ENCODE measurements at regions not wholly inside any gene's neighbourhood (a gene's known extent, or its start where the extent isn't known, plus 50 kb on each side); places are given as distances from the start of the nearest gene placed in this dataset.

DNA sequence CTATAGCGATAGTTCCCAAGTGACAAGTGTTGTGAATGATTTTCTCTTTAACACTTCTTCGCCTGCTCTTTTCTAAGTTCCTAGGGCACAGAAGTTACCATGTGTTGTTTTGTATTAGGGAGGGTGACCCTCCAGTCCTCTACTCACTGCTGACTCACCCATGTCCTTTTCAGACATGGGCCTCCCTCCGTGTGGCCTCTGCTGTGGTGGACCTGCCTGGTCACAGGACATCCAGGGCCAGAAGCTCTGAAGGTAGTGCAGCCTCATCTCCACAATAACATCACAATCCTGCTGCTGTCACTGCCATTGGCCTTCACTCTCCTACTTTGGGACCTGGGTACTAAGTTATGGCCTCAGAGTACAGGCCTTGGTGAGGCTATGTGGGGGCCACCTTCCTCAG lies 87.1 kb upstream of the TNFAIP3 start:
- DNase-seq (ENCODE audit: low spot score), result no peak

DNA sequence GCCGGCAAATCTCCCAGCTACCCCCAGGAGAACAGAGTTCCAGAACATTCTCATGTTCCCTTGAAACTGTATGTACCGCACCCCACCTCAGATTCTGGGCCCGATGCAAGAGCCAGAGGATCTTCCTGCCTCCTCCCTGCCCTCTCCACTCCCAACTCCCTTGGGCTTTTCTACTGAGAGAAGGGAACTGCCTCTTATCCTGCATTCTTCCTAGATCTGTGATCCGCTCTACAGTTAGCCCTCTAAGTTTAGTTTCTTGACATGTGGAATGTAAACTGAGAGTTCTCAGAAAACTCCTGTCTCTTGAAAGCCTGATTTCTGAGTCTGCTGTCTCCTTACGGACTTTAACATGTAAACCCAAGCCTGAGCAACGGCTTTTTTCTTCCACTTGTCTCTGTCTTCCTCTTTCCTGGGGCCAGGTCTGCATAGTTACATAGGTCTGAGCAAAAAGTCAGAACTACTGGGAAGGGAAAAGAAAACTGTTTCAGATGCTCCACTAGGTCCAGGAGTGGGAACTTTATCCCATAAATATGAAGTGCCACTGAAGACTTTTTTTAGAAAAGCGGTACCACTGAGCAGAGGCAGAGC lies 86.5 kb upstream of the TNFAIP3 start:
- DNase-seq (ENCODE audit: low spot score), result no peak

DNA sequence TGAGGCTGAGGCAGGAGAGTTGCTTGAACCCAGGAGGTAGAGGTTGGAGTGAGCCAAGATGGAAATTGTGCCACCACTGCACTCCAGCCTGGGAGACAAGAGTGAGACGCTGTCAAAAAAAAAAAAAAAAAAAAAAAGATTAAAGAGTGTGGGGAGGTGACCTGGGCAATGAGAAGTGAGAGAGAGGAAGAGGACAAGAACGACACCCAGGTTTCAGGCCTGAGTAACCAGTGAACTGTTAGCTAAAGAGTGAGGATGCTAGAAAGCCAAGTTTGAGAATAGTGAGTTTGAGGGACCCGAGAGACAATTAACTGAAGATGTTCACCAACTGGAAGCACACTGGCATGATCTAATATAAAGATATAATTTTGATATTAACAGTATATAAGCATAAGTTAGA lies 85.4 kb upstream of the TNFAIP3 start:
- no peak for DNase-seq (ENCODE audit: low spot score)

DNA sequence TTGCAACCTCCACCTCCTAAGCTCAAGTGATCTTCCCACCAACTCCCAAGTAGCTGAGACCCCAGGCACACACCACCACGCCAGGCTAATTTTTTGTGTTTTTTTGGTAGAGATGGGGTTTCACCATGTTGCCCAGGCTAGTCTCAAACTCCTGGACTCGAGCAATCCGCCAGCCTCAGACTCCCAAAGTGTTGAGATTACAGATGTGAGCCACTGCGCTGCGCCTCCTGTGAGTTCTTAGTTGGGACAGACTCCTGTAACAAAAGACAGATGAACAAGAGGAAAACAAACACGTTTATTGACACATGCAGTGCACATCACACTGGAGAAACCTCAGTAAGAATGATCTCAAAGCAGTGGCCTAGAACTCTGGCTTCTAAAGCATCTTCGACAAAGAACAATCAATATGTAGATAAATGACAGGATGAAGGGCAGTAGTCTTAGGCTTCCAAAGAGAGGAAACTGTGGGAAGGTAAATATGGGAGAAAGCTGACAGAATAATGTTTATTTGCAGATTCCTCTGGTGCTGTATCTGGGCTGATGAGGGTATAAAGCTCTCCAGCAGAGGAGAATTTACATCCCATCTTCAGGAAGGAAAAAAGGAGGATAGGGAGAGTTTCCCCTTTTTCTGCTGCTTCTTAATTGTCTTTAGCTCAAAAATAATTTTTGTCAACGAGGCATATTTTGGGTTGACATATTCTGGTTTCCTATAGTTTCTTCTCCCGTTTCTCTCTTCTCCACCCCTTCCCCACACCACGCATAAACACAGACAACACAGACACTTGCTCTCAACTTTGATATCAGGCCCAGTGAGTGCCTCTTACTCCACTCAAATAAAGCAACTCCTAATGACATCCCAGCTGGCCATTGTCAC lies 84.7 kb upstream of the TNFAIP3 start:
- DNase-seq (ENCODE audit: low spot score), result no peak

DNA sequence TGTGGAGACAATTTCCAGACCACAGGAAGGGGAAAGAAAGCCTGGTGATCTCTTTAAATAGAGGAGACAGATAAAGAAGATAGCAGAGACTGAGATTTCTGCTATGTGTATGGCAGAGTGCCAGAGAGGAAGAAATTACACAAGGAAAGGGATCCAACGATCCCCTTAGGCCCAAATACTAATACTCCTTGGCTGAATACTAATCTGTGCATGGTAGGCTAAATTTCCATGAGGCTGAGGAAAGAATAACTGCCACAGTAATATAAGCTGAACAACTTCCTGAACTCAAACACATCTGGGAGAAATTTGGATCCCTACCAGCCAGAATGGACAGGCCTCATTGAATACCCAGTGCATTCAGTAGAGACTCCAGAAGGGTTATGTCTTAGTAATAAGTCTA lies 83.3 kb upstream of the TNFAIP3 start:
- no peak for DNase-seq (ENCODE audit: low spot score)

DNA sequence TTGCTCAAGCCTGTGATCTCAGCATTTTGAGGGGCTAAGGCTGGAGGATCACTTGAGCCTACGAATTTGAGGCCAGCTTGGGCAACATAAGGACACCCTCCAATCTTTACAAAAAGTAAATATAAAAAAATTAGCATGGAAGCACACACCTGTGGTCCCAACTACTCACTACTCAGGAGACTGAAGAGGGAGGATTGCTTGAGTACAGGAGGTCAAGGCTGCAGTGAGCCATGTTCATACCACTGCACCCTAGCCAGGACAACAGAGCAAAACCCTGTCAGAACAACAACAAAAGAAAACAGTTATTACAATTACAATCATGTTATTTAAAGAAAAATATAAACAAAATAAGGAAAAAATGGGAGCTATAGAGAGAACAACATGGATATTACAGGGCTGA lies 82.5 kb upstream of the TNFAIP3 start:
- no peak for DNase-seq (ENCODE audit: low spot score)

DNA sequence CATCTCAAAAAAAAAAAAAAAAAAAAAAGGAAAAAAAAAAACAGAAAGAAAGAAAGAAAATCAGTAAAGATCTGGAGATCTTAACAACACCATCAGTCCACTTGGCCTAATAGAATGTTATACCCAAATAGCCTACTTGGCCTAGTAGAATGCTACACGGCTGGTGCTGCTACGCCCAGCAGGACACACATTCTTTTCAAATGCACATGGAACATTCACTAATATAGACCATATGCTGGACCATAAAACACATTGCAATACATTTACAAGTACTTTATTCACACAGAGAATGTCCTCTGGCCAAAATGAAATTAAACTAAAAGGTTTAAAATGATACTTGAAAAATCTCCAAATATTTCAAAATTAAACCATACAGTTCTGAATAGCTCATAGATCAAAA lies 80.0 kb upstream of the TNFAIP3 start:
- no peak for DNase-seq (ENCODE audit: low spot score)

DNA sequence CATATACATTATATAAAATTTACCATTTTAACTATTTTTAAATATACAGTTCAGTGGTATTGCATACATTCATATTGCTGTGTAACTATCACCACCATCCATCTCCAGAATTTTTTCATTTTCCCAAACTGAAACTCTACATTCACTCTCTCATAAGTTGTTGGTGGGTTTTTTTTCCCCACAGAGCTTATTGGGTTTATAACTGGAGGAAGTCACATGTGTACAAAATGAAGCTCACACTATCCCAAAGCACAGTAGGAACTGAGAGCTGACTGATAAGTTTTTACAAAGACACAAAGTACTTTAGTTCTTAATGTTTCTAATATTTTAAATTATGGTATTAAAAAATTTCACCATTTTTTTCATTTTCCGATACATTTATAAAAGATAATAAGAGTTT lies 78.8 kb upstream of the TNFAIP3 start:
- DNase-seq (ENCODE audit: low spot score), result no peak

DNA sequence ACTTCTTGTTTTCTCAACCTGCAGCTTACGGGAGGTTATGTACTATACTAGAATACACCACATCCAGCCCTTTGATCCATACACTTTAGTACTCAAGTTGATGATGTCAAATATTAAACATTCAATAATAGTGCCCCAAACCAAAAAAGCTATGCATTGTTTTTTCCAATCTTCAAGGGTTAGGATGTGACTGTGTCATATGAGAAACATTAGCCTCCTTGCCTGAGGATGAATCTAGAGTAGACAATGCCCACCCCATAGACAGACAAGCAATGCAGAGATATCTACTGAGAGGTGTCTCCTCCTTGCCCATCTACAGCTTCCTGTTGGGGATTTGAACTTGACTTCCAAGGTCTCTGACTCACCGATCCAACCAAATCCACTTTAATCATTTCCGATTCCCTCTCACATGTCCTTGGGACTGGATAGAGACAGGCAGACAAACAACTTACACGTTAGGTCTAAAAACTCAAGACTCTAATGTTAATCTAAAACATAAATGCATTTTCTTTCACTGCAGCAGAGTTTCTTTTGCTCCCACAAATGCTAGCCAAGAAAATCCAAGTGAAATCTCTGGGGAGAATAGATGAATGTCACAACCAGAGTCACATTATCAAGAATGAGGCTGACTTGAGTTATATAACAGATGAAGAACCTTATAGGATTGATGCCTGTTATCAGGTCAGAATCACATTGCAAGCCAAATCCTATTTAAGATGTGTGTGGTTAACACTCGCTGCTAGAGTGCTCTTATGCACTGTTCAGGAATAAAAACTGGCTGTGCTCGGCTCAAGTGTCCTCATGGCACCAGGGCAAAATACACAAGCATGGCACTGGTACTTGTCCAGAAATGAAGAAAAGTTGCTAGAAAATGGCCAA lies 75.5 kb upstream of the TNFAIP3 start:
- DNase-seq (ENCODE audit: low spot score), result no peak

DNA sequence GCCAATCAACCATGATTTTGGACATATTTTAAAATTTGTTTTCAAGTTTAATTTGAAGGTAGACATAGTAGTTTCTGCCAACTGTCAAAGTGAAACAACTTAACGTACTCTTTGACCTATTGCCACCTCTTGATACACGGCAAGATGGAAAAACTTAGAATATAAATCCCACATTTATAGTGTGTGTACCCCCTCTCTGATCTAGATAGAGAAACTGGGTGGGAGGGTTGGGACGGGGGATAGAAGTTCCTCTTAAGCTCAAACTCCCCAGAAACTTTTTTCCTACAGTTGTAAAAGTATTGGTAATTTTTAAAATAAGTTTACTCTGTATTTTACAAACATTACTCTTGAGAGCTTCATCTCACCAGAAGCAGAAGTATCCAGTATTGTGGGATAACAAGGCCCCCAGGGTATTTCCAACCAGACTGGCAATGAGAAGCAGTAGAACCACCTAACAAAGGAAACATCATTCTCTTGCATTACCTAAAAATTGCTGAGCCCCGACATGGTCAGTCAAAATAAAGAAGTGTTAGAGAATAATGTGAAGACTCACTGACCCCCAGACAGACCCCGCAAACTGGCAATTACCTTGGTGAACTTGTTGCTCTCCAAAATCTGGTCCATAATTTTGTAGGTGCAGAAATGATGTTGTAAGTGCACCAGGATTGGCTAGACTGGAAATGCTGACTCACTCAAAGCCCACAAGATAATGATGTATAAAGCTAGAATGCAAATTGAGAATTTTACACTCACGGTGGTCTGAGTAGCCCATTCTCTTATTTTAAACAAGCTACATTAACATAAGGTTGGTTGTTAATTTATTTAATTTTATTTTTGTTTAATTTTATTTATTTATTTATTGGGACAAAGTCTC lies 74.7 kb upstream of the TNFAIP3 start:
- DNase-seq (ENCODE audit: low spot score), result no peak

DNA sequence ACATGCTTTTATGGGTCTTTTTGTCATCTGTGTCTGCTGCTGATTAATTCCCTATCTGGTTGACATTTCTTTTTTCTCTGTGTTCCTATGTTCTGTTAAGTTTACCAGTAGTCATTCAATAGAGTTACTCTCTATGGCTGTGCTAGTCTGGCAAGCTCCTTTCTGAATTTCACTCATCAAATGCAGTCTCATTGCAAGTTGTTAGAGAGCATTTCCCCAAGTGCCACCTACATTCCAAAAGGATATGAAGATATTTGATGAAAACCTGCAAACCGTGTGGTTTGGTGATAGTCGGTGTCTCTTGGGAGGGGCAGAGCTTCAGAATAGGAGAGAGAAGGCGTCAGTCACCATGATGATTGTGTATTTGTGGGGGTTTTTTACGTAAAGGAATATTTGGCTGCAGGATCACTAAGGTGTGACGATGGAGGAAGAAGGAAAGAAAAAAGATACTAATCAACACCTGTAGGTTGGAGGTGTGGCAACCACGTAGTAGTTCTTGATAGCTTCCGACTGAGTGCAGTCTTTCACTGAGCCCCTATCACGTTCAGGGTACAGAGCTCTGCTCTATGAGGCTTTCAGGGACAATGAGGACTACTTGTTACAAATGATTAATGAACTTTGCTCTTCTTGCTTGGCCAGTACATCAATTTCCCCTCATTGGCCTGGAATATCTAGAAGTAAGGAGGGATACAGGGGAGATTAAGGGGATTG lies 73.1 kb upstream of the TNFAIP3 start:
- DNase-seq (ENCODE audit: low spot score), result no peak

DNA sequence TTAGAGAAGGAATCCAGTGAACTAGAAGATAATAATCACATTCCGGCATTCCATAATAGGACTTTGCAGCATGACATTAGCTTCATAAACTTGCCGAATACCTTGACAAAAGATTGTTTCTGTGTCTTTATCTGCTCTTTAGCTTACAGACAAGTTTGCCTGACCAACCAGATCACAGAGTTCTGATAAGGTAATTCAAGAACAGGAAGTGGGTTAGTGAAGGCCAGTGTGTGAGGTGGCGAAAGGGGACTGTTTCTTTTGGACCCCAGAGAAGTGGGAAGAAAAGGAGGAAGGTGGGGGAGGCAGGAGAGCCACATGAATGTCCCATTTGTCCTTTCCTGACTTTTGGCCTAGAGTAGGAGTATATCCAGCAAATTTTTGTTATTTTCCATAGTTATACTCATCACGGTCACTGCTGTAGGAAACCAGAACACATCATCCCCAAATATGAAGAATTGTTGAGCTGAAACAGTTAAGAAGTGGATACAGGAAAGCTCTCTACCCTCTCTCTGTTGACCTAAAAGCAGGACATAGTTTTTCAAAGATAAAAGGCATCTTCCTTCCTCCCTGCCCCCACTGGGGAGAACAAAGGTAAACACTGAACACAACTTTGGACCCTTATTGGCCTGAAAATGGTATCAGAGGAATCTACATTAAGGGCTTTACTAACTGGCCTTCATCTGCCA lies 72.4 kb upstream of the TNFAIP3 start:
- DNase-seq (ENCODE audit: low spot score), result no peak

DNA sequence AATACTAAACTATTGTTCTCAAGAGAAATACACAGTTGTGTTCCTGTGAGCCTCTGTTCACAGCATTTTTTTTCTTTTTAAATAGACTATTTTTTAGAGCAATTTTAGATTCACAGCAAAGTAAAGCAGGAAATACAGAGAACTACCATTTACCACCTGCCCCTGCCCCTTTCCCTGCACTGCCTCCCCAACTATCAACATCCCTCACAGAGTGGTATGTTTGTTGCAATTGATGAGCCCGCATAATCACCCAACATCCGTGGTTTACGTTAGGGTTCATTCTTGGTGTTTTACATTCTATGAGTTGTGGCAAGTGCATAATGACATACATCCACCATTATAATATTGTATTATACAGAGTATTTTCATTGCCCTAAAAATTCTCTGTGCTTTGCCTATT lies 71.6 kb upstream of the TNFAIP3 start:
- no peak for DNase-seq (ENCODE audit: low spot score)

DNA sequence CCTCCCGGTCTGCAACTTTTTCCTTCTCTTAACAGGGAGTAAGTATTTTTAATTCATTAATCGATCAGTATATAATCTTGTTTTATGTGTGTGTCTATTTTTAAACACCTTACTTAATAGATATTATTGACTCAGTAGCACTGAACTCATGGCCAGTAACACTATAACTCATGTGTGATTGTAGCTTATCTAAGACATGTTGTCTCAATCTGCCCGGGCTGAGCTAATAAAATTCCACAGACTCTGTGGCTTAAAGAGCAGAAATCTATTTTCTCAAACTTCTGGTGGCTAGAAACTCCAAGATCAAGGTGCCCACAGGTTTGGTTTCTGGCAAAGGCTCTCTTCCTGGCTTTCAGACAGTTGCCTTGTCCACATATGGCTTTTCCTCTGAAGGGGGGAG lies 68.8 kb upstream of the TNFAIP3 start:
- DNase-seq (ENCODE audit: low spot score), result no peak

DNA sequence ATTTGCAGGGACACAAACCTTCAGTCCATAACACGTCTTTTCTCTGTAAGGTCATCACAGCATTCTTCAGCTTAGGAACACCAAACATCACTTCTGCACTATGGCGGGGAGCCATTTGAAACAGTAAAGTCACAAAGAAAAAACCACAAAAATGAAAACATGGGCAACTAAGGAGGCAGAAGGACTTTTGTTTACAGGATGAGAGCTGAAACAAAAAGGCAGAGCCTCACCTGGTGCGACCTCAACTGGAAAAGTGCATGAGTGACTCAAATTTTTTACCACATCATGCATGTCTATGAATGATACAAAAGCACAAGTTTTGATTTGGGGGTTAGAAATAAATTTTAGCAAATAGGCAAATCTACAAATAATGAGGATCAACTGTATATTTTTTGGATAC lies 68.2 kb upstream of the TNFAIP3 start:
- no peak for DNase-seq (ENCODE audit: low spot score)

DNA sequence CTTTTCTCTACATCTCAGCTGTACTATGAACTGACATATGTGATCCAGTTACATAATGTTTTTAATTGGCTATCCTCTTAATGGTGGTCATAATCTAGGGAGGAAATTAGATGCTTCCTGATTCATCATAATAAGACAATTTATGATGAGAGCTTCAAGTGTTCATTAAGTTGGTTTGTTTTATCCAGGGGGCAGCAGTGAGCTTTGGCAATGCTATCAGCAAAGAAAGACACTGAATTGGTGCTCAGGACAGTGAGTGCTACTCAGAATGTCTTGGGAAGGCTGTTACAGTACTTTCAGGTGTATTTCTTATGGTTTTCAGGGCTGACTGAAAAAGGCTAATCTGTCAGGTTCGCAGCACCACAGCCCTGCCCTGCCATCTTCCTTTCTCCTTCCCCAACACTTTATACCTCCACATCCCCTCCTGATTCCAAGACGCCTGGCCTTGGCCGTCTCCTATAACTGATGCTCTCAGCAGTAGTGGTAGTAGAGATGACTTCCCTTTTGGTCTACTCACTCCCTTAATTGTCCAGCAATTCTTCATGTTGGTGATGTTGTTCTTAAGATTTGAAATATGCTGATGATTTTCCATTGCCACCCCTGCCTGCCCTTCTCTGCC lies 67.0 kb upstream of the TNFAIP3 start:
- DNase-seq (ENCODE audit: low spot score), result peak; percentile 53

DNA sequence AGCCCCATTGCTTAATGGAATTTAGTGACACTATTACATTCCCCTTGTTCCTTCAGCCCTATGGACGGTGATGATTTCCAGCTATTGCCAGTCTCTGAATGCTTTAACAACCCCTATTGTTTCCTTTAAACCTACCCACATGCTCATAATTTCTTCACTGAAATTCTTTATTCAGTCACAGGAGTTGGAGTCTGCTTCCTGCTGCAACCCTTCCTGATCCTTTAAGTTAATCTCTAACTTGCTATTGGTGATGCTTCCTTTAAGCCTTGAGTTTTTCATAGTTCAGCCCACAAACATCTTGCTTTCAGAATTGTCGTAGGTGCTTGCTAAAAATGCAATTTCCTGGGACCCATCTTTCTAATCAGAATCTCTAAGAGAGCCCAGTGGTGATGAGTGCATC lies 66.3 kb upstream of the TNFAIP3 start:
- no peak for DNase-seq (ENCODE audit: low spot score)

DNA sequence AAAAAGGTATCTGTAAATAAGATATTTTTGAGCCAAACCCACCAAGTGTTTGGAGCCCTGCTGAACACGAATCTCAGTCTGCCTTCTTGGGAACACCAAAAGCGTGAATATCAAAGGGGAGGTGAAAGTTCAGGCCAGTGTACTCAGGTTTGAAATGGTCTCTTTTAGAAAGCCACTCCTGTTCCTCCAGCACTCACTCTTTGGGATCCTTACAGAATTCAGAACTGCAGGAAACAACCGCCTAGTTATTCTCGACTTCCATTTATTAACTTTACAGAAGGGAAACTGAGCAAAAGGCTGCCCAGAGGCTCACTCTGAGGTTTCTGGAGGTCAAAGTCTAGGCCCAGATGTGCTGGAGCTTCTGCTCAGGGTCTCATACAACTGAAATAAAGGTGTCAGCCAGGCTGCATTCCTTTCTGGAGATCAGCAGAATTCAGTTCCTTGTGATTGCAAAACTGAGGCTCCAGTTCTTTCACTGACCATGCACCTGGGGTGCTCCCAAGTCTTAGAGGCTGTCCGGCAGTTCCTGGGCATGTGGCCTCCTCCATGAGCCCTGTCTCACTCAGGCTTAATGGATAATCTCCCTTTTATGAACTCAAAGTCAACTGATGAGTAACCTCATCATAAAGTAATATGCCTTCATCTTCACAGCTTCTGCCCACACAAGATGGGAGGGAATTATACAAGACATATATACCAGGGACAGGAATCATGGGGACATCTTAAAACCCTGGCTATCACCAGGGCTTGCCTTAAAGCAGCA lies 65.5 kb upstream of the TNFAIP3 start:
- DNase-seq (ENCODE audit: low spot score), result no peak
